ENCODE measurements at regions not wholly inside any gene's neighbourhood (a gene's known extent, or its start where the extent isn't known, plus 50 kb on each side); places are given as distances from the start of the nearest gene placed in this dataset.

- no peak for DNase-seq
These were observed 212.3 kb downstream of the TFAP2C start for GRCh38 chr20:56841346-56841908.

GRCh38 chr20:56842056-56842455 is 212.9 kb downstream of the TFAP2C start:
- DNase-seq, result no peak

- no peak for DNase-seq
These were observed 214.3 kb downstream of the TFAP2C start for GRCh38 chr20:56843386-56843785.

GRCh38 chr20:56843817-56844216 is 214.7 kb downstream of the TFAP2C start:
- DNase-seq, result no peak

- no peak for DNase-seq
These were observed 216.5 kb downstream of the TFAP2C start for GRCh38 chr20:56845546-56846086.

- DNase-seq, result no peak
These were observed 219.5 kb downstream of the TFAP2C start for GRCh38 chr20:56848561-56848960.

- no peak for DNase-seq
These were observed 222.4 kb downstream of the TFAP2C start for GRCh38 chr20:56851552-56851951.

GRCh38 chr20:56855708-56856107 is 226.6 kb downstream of the TFAP2C start:
- DNase-seq, result no peak

- DNase-seq, result no peak
These were observed 228.8 kb downstream of the TFAP2C start for GRCh38 chr20:56857950-56858349.

GRCh38 chr20:56859039-56859800 is 230.1 kb downstream of the TFAP2C start:
- no peak for DNase-seq

- DNase-seq, result no peak
These were observed 230.7 kb downstream of the TFAP2C start for GRCh38 chr20:56859801-56860261.

GRCh38 chr20:56860413-56860812 is 231.3 kb downstream of the TFAP2C start:
- DNase-seq, result no peak

- no peak for DNase-seq
These were observed 232.5 kb downstream of the TFAP2C start for GRCh38 chr20:56861590-56861989.

GRCh38 chr20:56865055-56865454 is 235.9 kb downstream of the TFAP2C start:
- no peak for DNase-seq

- no peak for DNase-seq
These were observed 238.0 kb downstream of the TFAP2C start for GRCh38 chr20:56867128-56867527.

- no peak for DNase-seq
These were observed 239.6 kb downstream of the TFAP2C start for GRCh38 chr20:56868746-56869145.

GRCh38 chr20:56870271-56870670 is 241.2 kb downstream of the TFAP2C start:
- no peak for DNase-seq

- DNase-seq, result no peak
These were observed 242.6 kb downstream of the TFAP2C start for GRCh38 chr20:56871691-56872090.

- no peak for DNase-seq
These were observed 243.7 kb downstream of the TFAP2C start for GRCh38 chr20:56872620-56873458.

- no peak for DNase-seq
These were observed 244.7 kb downstream of the TFAP2C start for GRCh38 chr20:56873836-56874235.

- no peak for DNase-seq
These were observed 246.1 kb downstream of the TFAP2C start for GRCh38 chr20:56875052-56875659.

GRCh38 chr20:56875803-56876202 is 246.7 kb downstream of the TFAP2C start:
- no peak for DNase-seq

GRCh38 chr20:56885521-56885920 is 256.4 kb downstream of the TFAP2C start:
- DNase-seq, result no peak

Measured in NCI-H510A treated with DMSO at 0.1 percent for 48 hours (cell line).